ENCODE measurements at regions not wholly inside any gene's neighbourhood (a gene's known extent, or its start where the extent isn't known, plus 50 kb on each side); places are given as distances from the start of the nearest gene placed in this dataset.

DNA sequence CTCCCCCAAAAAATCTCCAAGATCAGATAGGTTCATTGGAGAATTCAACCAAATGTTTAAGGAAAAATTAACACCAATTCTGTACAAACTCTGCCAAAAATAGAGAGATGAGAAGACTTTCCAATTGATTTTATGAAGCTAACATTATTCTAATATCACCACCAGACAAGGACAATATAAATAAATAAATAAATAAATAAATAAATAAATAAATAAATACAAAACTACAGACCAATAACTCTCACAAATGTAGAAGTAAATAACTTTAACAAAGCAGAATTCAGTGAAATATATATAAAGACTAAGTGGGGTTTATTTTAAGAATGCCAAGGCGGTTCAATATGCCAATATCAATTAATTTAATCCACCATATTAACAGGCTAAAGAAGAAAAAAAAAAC, 425.9 kb upstream of the GHITM start:
- no peak for TF ChIP-seq POLR2A (IDR thresholded peaks at IDR 0.05)
- TF ChIP-seq, protein P1, sequence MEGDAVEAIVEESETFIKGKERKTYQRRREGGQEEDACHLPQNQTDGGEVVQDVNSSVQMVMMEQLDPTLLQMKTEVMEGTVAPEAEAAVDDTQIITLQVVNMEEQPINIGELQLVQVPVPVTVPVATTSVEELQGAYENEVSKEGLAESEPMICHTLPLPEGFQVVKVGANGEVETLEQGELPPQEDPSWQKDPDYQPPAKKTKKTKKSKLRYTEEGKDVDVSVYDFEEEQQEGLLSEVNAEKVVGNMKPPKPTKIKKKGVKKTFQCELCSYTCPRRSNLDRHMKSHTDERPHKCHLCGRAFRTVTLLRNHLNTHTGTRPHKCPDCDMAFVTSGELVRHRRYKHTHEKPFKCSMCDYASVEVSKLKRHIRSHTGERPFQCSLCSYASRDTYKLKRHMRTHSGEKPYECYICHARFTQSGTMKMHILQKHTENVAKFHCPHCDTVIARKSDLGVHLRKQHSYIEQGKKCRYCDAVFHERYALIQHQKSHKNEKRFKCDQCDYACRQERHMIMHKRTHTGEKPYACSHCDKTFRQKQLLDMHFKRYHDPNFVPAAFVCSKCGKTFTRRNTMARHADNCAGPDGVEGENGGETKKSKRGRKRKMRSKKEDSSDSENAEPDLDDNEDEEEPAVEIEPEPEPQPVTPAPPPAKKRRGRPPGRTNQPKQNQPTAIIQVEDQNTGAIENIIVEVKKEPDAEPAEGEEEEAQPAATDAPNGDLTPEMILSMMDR (IDR thresholded peaks at IDR 0.05), result no peak
